Fibroblast of the conjunctiva (primary cell): ENCODE measurements at regions not wholly inside any gene's neighbourhood (a gene's known extent, or its start where the extent isn't known, plus 50 kb on each side); places are given as distances from the start of the nearest gene placed in this dataset.
"Not testable (repeated sequence)": the region's sequence is repeated elsewhere in the genome, so short reads cannot be mapped to it uniquely, and the experiment has no call there.

ENCODE experiments used
- DNase-seq: peaks from one replicate; pipeline ENCODE4 v3.0.0-alpha.2; 2010; ENCODE audit warnings: low read depth

DNA sequence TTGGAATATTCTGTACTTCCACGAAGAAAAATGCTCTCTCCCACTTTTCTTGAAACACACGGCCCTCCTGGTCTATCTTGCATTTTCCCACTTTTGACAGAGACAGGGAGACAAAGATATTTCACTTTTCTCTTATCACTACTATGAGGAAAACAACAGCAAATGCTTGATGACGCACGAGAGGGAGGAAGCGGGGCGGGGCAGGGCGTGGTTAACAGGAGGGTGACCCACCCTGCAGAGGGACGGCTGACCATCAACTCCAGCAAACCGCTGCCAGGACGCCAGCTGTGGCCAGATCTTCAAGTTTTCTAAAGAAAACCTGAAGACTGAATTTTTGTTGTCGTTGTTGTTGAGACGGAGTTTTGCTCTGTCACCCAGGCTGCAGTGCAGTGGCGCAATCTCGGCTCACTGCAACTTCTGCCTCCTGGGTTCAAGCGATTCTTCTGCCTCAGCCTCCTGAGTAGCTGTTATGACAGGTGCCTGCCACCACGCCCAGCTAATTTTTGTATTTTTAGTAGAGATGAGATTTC lies 63.8 kb downstream of the NSUN5 start:
- not testable (repeated sequence) for DNase-seq

DNA sequence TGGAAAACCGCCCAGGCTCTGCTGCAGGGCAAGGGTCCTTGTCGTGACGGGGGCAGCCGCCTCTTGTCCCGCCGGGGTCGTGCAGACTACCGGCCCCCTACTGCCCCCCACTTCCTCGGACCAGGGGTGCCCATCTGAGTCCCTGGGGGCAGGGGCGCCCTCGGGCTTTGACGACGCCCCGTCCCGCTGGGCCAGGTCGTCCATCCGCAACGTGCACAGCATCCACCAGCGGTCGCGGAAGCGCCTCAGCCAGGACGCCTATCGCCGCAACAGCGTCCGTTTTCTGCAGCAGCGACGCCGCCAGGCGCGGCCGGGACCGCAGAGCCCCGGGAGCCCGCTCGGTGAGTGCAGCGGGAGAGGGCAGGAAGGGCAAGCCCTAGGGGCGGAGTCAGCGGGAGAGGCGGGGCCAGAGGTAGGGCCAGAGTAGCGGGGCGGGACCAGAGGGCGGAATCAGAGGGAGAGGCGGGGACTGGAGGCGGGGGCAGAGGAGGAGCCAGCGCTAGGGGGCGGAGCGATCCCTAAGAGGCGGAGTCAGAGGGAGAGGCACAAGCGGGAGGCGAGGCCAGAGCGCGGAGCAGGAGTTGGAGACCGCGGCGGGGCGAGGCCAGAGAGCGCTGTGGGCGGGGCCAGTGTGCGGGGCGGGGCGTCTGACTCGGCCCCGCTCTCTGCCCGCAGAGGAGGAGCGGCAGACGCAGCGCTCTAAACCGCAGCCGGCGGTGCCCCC lies 73.5 kb downstream of the NSUN5 start:
- not testable (repeated sequence) for DNase-seq

DNA sequence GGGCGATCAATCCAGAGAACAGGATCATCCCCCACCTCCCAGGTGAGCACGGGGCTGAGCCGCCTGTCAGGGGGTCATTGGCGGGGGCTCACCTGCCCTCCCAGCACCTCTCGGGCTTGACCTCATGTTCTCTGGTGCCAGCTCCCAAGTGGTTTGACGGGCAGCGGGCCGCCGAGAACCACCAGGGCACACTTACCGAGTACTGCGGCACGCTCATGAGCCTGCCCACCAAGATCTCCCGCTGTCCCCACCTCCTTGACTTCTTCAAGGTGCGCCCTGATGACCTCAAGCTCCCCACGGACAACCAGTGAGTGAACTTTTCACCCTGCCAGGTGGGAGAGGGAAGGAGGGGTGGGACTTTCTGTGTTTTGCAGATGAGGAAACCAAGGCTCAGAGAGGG lies 82.9 kb downstream of the NSUN5 start:
- DNase-seq, result not testable (repeated sequence)

DNA sequence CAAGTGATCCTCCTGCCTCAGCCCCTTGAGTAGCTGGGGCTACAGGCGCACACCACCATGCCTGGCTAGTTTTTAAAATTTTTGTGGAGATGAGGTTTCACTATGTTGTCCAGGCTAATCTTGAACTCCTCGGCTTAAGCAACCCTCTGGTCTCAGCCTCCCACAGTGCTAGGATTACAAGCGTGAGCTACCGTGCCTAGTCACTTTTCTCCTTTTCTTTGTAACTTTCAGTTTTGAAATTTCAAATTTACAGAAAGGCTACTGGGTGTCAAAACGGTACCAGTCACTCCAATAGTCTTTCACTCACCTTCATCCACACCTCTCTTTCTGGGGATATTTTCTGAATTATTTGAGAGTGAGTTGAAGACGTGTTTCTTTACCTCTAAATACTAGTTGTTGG lies 86.9 kb downstream of the NSUN5 start:
- not testable (repeated sequence) for DNase-seq

DNA sequence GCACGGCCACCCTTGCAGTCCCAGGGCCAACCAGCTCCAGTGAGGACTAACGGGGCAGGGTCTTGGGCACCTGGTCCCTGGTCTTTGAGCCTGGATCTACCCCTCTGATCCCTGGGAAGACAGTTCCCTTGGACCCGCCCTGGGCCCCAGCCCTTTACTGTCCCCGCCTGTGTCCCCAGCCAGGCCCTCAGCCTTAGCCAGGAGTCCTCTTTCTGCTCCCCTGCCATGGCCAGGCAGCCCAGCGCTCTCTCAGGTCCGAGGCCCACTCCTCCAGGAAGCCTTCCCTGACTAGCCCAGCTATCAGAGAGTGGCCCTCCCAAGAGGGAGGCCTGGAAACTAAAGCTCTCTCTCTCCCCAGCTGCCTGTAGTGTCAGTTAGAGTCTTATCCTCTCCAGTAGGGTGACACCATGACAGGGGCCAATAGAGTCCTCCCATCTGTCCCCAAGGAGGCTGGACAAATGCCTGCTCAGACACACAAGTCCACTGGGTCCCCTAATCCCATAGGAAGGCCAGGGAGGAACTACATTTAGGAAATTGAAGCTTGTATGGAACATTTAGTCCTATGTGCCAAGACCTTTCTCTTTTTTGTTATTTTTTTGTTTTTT lies 87.8 kb downstream of the NSUN5 start:
- DNase-seq, result not testable (repeated sequence)

DNA sequence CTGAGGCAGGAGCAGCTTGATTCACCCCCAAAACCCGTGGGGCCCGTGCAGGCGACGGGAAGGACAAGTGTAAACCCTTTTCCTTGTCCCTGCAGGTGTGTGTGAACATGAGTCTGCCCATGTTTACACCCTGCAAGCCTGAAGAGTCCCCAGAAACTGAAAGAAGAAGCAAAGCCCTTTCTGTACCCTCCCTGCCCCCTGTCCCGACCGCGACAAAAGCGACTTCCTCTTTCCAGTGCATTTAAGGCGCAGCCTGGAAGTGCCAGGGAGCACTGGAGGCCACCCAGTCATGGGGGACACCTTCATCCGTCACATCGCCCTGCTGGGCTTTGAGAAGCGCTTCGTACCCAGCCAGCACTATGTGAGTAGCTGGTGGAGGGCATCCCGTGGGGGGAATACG lies 88.3 kb downstream of the NSUN5 start:
- not testable (repeated sequence) for DNase-seq

DNA sequence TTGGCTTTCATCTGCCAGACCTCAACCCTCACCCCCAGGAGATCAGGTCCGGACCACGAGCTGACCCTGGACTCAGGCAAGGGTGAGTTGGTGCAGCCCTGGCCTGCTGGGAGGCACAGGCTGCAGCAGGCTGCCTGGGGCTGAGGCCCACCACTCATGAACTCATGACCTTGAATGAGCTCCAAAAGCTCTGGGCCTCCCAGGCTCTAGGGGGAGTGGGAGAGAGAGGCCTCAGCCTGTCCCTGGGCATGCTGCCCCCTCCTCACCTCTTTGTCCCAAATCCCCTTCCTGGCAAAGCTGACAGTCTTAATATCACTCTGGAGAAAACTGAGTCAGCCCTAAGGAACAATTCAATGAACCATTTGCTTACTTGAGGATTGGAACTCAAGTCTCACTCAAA lies 89.8 kb downstream of the NSUN5 start:
- DNase-seq, result not testable (repeated sequence)

DNA sequence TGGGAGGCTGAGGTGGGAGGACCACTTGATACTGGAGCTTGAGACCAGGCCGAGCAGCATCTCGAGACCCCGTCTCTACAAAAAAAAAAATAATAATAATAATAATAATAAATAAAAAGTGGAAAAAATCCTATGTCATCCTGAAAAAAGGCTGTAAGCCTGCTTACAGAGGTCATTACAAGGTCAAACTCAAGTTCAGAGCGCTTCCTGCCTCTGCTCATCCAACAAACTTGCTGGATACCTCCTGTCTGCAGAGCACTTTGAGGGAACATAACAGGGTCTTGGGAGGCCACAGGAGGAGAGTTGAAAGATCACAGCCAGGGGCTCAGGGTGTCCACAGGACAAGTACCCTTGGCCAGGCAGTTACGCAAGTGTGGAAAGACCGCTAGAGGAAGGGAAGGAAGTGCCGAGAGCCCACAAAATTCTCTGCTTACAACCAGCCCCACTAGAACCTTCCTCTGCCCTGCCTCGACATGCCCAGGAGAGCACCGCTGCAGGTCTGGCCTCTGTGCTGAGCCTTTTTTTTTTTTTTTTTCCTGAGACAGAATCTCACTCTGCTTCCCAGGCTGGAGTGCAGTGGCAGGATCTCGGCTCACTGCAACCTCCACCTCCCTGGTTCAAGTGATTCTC lies 92.5 kb downstream of the NSUN5 start:
- DNase-seq, result not testable (repeated sequence)

DNA sequence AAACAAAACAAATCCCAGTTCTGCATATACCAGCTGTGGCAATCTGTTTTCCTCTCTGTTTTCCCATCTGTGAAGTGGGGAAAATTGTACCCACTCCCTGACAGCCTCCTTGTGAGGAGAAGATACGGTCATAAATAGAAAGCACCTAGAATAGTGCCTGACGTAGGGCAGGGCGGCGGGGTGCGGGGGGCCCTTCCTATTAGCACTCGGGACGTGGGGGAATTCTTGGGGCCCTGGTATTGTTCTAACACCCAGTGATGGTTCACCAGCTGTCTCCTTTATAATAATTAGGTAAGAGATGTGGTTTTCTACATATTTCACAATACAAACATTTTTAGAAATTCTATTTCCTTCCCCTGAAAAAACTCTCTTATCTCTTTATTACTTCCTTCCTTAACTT lies 93.4 kb downstream of the NSUN5 start:
- not testable (repeated sequence) for DNase-seq

DNA sequence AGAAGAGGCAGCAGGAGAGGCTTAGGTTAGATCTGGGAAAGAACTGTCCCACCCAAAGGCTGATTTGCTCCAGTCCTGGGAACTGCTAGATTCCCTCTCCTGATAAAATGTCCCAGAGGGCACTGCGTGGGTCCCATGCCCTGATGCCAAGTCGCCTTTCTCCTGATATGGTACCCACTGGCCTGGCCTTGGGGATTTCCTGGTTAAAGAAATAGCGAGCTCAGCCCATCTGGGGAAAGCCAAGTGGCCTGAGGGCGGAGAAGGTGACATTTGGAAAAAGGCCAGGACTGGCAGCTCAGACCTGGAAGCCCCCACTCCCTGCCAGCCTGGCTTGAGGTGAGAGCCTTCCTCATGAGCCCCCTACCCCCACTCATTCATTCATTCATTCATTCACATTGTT lies 94.2 kb downstream of the NSUN5 start:
- DNase-seq, result not testable (repeated sequence)

DNA sequence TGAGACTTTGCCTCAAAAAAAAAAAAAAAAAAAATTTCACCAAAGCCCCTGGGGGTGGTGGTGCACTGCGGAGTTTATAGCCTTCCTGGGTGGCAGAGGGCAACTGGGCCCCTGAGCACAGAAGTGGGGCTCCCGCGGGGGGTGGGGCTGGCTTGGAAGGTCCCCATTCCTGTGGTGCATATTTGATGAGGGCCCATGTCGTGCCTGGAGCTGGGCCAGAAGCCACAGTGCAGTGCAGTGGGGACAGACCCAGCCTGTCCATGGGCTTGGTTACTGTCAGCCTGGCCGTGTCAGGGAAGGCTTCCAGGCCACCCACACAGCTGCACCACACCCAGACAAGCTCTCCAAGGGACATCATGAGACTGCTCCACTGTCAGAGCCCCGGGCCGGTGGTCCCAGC lies 95.5 kb downstream of the NSUN5 start:
- DNase-seq, result not testable (repeated sequence)

DNA sequence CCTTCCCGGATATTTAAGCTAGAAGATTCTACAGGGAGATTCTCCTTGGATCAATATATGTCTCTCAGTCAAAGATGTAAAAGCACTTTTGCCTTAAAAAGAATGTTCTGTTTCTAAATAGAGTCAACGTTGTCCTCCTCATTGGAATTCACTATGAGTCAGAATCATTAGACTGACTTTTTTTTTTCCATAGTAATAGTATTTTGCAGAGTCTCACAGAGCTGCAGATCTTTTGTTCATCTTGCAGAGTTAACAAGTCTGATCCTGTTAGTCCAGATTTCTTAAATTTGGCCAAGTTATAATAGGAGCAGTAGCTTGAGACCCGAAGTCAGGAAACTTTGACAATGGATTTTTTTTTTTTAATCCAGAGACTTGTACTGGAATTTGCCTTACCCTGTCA lies 103.0 kb downstream of the NSUN5 start:
- DNase-seq, result not testable (repeated sequence)

DNA sequence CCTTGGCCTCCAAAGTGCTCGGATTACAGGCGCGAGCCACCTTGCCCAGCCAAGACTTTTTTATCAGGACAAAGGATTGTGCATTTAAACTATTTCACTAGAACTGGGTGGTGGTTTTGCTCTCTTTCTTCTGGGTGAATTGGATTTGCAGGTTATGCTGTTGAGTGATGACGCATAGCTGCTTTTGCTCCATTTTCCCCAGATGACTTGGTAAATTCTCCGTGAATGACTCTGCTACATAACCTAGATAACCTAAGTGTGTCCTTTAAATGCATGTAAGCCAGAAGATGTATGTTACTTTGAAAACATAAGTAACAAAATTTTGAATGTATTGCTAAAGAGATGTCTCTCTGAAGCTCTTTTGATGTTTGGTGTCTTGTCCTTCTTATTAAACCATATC lies 103.7 kb downstream of the NSUN5 start:
- not testable (repeated sequence) for DNase-seq

DNA sequence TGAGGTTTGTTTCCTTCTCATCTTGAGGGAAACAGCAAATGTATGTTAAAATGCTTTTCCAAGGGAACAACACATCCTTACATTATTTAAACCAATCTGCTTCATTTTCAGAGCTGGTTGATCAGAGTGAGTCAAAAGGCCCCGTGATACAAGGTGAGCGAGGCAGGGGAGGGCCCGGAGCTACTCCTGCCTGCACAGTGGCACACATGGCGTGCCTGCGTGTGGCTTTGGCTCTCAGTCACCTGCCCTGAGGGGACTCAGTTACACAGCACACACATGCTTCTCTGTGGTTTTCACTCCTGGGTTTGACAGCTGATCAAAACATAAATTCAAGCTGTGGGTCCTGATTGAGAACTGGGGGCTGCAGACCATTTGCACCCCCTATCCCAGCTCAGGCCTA lies 105.3 kb downstream of the NSUN5 start:
- DNase-seq, result not testable (repeated sequence)

DNA sequence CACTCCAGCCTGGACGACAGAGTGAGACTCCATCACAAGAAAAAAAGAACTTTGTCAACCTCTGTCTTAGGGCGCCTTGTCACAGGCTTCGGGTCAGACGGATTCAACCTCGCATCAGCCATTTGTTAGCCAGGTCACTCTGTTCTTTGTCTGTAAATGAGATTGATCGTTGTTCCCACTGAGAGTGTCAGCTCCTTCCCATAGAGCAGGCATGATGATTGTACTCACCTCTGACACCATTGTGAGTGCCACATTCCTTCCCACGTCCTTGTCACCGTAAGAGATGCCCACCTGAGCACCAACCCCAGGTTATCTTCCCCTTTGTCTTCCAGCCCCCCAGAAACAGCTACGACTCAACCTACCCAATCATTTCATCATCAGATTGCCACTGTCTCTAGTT lies 107.4 kb downstream of the NSUN5 start:
- DNase-seq, result not testable (repeated sequence)

DNA sequence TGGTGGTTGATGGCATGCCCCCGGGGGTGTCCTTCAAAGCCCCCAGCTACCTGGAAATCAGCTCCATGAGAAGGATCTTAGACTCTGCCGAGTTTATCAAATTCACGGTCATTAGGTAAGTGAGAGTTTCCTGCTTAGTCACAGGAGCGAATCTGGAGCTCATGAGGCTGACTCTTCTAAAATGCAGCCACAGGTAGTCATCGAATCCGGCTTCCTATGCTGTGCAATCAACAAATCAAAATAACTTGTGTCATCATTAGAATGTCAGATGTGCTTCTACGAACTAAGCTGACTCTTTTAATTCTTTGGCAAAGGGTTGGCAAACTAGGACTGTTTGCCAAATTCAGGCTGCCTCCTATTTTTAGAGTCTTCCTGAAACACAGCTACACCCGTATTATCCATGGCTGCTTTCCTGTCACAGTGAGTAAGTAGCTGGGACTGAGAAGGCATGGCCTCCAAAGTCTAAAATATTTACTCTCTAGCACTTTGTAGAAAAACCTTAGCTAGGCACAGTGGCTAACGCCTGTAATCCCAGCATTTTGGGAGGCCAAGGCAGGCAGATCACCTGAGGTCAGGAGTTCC lies 108.0 kb downstream of the NSUN5 start:
- not testable (repeated sequence) for DNase-seq

DNA sequence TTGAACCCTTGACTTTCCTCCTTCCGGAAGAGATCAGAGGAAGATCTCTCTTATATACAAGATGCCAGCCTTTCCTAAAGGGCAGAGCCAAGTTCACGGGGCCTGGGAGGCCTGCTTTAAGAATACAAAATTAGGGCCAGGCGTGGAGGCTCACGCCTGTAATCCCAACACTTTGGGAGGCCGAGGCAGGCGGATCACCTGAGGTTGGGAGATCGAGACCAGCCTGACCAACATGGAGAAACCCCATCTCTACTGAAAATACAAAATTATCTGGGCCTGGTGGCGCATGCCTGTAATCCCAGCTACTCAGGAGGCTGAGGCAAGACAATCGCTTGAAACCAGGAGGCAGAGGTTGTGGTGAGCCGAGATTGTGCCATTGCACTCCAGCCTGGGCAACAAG lies 108.2 kb upstream of the SPDYE9 start:
- not testable (repeated sequence) for DNase-seq

DNA sequence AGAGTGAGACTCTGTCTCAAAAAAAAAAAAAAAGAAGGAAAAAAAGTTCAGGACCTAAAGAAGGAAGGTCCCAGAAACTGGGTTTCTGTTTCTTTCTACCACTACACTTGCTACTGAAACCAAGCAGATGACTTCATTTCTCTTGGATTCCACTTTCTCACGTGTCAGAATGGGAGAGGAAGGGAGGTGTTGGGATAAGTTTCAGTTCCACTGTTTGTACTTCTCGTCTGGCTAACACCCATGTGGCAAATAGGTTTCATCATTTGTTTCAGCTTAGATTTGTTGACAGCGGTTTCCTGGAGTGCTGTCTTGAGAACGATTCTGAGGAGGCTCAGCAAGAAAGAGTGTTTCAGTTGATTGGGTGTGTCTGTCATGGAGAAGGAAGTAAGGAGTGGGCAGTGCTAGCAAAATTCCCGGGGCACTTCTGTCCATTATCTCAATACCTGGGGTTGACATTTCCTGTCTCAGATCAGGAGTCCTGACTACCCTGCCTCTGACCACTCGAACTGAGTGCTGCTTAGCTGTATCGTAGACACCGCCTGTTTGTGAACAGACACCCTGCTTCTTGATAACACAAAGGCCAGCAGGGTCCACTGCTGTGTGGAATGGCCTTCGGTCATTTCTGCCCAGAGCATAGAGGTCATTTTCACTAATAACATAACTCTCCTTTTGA lies 104.8 kb upstream of the SPDYE9 start:
- DNase-seq, result not testable (repeated sequence)

DNA sequence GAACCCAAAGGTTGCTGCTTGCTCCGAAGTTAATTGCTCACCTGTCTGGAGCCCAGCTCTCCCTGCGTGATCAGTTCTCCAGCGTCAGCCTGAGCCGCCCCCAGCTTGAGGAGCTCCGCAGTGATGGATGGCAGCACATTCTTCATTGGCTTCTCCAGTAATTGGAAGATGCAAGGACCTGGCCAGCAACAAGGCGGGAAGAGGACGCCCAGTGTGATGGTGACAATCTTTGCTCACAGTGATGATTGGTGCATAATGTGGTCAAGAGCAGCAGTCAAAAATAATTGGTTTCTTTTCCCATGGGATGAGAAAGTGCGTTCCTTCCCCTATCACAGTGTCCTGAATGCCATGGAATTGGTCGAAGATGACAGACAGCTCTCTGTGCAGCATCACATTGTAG lies 102.4 kb upstream of the SPDYE9 start:
- DNase-seq, result not testable (repeated sequence)

DNA sequence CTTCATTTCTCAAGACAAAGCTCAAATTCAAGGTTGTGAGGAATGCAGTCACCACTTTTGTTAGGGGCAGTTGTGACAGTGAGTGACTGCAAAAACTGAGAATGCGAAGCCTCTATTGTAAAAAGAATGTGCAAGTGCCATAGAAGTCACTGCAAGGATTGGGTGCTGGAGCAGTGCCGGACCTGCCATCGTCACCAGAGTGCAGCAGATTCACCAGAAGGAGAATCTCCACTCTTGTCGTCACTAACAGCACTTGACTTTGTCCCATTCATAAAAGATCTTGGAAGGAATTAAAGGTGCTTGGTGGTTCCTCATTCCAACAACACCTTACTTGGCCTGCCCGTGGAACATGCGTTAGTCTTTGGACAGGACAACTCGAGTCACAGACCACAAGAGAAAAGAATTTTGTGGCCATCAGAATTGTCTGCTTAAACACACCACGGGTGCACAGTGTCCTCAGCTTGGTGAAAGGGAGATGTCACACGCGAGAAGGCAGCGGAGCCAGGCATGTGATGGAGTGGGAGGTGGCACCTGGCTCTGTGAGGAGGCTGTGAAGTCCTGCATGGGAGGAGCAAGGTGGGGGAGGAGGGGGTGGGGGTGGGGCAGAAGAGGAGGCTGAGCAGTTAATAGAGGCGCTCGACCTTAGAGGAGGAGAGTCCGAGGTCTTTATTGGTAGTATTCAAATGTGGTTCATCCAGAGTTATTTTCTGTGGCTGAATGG lies 100.9 kb upstream of the SPDYE9 start:
- DNase-seq, result not testable (repeated sequence)

DNA sequence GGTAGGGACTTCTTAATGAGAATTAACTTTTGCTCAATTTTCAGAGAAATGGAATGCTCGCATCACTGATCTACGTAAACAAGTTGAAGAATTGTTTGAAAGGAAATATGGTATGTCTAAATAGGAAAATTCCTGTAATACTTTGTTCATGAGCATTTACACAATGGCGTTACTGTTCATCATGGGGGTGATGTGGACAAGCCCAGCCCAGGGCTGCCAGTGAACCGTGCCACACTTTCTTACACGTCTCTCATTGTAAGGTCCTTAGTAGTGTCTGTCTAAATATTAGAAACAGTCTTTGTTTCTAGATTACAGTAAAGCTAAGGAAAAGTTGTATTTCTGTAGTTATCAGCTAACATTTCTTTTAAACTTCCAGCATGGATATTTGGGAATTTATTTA lies 91.0 kb upstream of the SPDYE9 start:
- DNase-seq, result not testable (repeated sequence)
